ENCODE measurements at regions not wholly inside any gene's neighbourhood (a gene's known extent, or its start where the extent isn't known, plus 50 kb on each side); places are given as distances from the start of the nearest gene placed in this dataset.

GRCh38 chr1:14302025-14302424, 296.5 kb upstream of the KAZN start:
- no peak for DNase-seq (ENCODE audit: low read depth, low spot score)

- no peak for DNase-seq (ENCODE audit: low read depth, low spot score)
Observed at GRCh38 chr1:14303011-14303410, 295.5 kb upstream of the KAZN start.

- no peak for DNase-seq (ENCODE audit: low read depth, low spot score)
Observed at GRCh38 chr1:14304381-14304865, 294.1 kb upstream of the KAZN start.

- DNase-seq (ENCODE audit: low read depth, low spot score) = no peak
Observed at GRCh38 chr1:14308460-14308859, 290.0 kb upstream of the KAZN start.

GRCh38 chr1:14309984-14310383, 288.5 kb upstream of the KAZN start:
- DNase-seq (ENCODE audit: low read depth, low spot score) = no peak

- DNase-seq (ENCODE audit: low read depth, low spot score) = no peak
Observed at GRCh38 chr1:14310476-14310875, 288.0 kb upstream of the KAZN start.

GRCh38 chr1:14313731-14314431, 284.6 kb upstream of the KAZN start:
- no peak for DNase-seq (ENCODE audit: low read depth, low spot score)

GRCh38 chr1:14318830-14319229, 279.7 kb upstream of the KAZN start:
- no peak for DNase-seq (ENCODE audit: low read depth, low spot score)

GRCh38 chr1:14320518-14320917, 278.0 kb upstream of the KAZN start:
- DNase-seq (ENCODE audit: low read depth, low spot score) = no peak

GRCh38 chr1:14320986-14321385, 277.5 kb upstream of the KAZN start:
- no peak for DNase-seq (ENCODE audit: low read depth, low spot score)

GRCh38 chr1:14321422-14321821, 277.1 kb upstream of the KAZN start:
- no peak for DNase-seq (ENCODE audit: low read depth, low spot score)

GRCh38 chr1:14323568-14324247, 274.8 kb upstream of the KAZN start:
- DNase-seq (ENCODE audit: low read depth, low spot score) = no peak

GRCh38 chr1:14324248-14324630, 274.2 kb upstream of the KAZN start:
- no peak for DNase-seq (ENCODE audit: low read depth, low spot score)

GRCh38 chr1:14326857-14327256, 271.6 kb upstream of the KAZN start:
- DNase-seq (ENCODE audit: low read depth, low spot score) = no peak

GRCh38 chr1:14328685-14329084, 269.8 kb upstream of the KAZN start:
- no peak for DNase-seq (ENCODE audit: low read depth, low spot score)

GRCh38 chr1:14332158-14332557, 266.3 kb upstream of the KAZN start:
- no peak for DNase-seq (ENCODE audit: low read depth, low spot score)

GRCh38 chr1:14334336-14335176, 263.9 kb upstream of the KAZN start:
- DNase-seq (ENCODE audit: low read depth, low spot score) = no peak

GRCh38 chr1:14338509-14338908, 260.0 kb upstream of the KAZN start:
- DNase-seq (ENCODE audit: low read depth, low spot score) = no peak

- no peak for DNase-seq (ENCODE audit: low read depth, low spot score)
Observed at GRCh38 chr1:14339288-14339687, 259.2 kb upstream of the KAZN start.

GRCh38 chr1:14340002-14340785, 258.3 kb upstream of the KAZN start:
- DNase-seq (ENCODE audit: low read depth, low spot score) = no peak

GRCh38 chr1:14341147-14341546, 257.3 kb upstream of the KAZN start:
- no peak for DNase-seq (ENCODE audit: low read depth, low spot score)
